ENCODE measurements at regions not wholly inside any gene's neighbourhood (a gene's known extent, or its start where the extent isn't known, plus 50 kb on each side); places are given as distances from the start of the nearest gene placed in this dataset.

DNA sequence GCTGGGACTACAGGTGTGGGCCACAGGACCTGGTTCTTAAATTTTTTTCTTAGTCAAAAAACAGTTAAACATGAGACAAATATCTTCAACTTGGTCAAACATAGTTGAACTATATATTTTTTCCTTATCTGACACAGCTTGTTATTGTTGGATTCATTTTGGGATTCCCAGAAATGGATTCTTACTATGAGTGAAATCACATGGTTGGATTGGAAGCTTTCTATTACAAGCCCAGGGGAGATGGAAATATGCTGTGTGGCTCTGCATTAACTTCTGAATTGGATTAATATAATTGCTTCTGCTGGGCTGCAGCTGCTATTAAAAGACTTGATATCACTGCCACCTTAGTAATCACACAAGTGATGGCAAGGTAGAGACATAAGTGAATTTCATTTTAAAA, 126.4 kb upstream of the DUSP22 start:
- TF ChIP-seq, protein P1, sequence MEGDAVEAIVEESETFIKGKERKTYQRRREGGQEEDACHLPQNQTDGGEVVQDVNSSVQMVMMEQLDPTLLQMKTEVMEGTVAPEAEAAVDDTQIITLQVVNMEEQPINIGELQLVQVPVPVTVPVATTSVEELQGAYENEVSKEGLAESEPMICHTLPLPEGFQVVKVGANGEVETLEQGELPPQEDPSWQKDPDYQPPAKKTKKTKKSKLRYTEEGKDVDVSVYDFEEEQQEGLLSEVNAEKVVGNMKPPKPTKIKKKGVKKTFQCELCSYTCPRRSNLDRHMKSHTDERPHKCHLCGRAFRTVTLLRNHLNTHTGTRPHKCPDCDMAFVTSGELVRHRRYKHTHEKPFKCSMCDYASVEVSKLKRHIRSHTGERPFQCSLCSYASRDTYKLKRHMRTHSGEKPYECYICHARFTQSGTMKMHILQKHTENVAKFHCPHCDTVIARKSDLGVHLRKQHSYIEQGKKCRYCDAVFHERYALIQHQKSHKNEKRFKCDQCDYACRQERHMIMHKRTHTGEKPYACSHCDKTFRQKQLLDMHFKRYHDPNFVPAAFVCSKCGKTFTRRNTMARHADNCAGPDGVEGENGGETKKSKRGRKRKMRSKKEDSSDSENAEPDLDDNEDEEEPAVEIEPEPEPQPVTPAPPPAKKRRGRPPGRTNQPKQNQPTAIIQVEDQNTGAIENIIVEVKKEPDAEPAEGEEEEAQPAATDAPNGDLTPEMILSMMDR (conservative IDR thresholded peaks at IDR 0.05; ENCODE audit: low read depth, low read length): no peak
- TF ChIP-seq EZH2 (IDR thresholded peaks at IDR 0.05; ENCODE audit: borderline replicate concordance, low read depth, low read length, poor library complexity, severe bottlenecking): no peak

Data from A673 (cell line).